Cerebellar cortex (tissue), 1 donor: ENCODE measurements at regions not wholly inside any gene's neighbourhood (a gene's known extent, or its start where the extent isn't known, plus 50 kb on each side); places are given as distances from the start of the nearest gene placed in this dataset.

Source experiments
- DNase-seq: peaks from one replicate; pipeline ENCODE4 v3.0.0-alpha.2; 2015; ENCODE audit warnings: low spot score

GRCh38 chr6:99219788-99220187 is 129.7 kb downstream of the FAXC start:
- no peak for DNase-seq

- DNase-seq, result no peak
Observed at GRCh38 chr6:99216959-99217358, 132.5 kb downstream of the FAXC start.

- peak; percentile 71 for DNase-seq
Observed at GRCh38 chr6:99195986-99196655, 153.4 kb downstream of the FAXC start.

GRCh38 chr6:99192561-99192960 is 156.9 kb downstream of the FAXC start:
- DNase-seq, result no peak

GRCh38 chr6:99189823-99190721 is 159.4 kb downstream of the FAXC start:
- no peak for DNase-seq

- DNase-seq, result no peak
Observed at GRCh38 chr6:99187429-99187828, 162.0 kb downstream of the FAXC start.

- DNase-seq, result no peak
Observed at GRCh38 chr6:99186417-99186816, 163.1 kb downstream of the FAXC start.

GRCh38 chr6:99185525-99185924 is 163.9 kb downstream of the FAXC start:
- no peak for DNase-seq

- no peak for DNase-seq
Observed at GRCh38 chr6:99184696-99185095, 164.8 kb downstream of the FAXC start.

GRCh38 chr6:99183066-99183465 is 166.4 kb downstream of the FAXC start:
- no peak for DNase-seq

- DNase-seq, result no peak
Observed at GRCh38 chr6:99181174-99181573, 168.3 kb downstream of the FAXC start.

- no peak for DNase-seq
Observed at GRCh38 chr6:99178168-99178567, 171.3 kb downstream of the FAXC start.

GRCh38 chr6:99177736-99178135 is 171.7 kb downstream of the FAXC start:
- DNase-seq, result no peak

GRCh38 chr6:99165838-99166237 is 183.6 kb downstream of the FAXC start:
- DNase-seq, result no peak

- DNase-seq, result no peak
Observed at GRCh38 chr6:99152347-99152643, 197.2 kb downstream of the FAXC start.

- DNase-seq, result peak; percentile 22
Observed at GRCh38 chr6:99151634-99152346, 197.7 kb downstream of the FAXC start.

- DNase-seq, result no peak
Observed at GRCh38 chr6:99148761-99149160, 200.7 kb downstream of the FAXC start.

GRCh38 chr6:99148111-99148510 is 200.4 kb upstream of the FBXL4 start:
- DNase-seq, result no peak

GRCh38 chr6:99147206-99147605 is 199.5 kb upstream of the FBXL4 start:
- DNase-seq, result no peak

- DNase-seq, result peak; percentile 79
Observed at GRCh38 chr6:99146711-99147110, 199.0 kb upstream of the FBXL4 start.

- DNase-seq, result no peak
Observed at GRCh38 chr6:99145738-99146137, 198.0 kb upstream of the FBXL4 start.

- DNase-seq, result no peak
Observed at GRCh38 chr6:99143108-99143861, 195.5 kb upstream of the FBXL4 start.
